ENCODE measurements at regions not wholly inside any gene's neighbourhood (a gene's known extent, or its start where the extent isn't known, plus 50 kb on each side); places are given as distances from the start of the nearest gene placed in this dataset.
A peak's percentile ranks its signal among the peaks of the same experiment; 100 is the strongest.

- TF ChIP-seq SIN3B (IDR thresholded peaks at IDR 0.05; ENCODE audit: low read depth) (no peak), E2F6 (IDR thresholded peaks at IDR 0.05; ENCODE audit: borderline replicate concordance in 1 of 2, extremely low read depth in 1 of 2, insufficient read depth in 1 of 2, insufficient read length in 1 of 2, low read depth in 1 of 2, low read length in 1 of 2, poor library complexity in 1 of 2, severe bottlenecking in 1 of 2) (no peak), ARID3A (IDR thresholded peaks at IDR 0.05; ENCODE audit: borderline replicate concordance, low read depth, low read length) (no peak), LARP7 (IDR thresholded peaks at IDR 0.05) (no peak), JUNB (CRISPR knock-in tag; conservative IDR thresholded peaks at IDR 0.05) (no peak)
Observed at GRCh38 chr11:32318071-32319055, 117.0 kb downstream of the WT1 start (continued).

- no peak overlapping the region for H3K4me3 ChIP-seq
- CTCF ChIA-PET (ENCODE audit: low intra/inter-chr PET ratio): interaction anchor here (1.3 to 2.1 kb wide), 4 partner anchors 292 to 1006 kb away, joined by 3 to 17 read pairs (median 11); partner anchors contain the start of gene CCDC73
- TF ChIP-seq TEAD2 (tag; IDR thresholded peaks at IDR 0.05) (no peak), CHD4 (IDR thresholded peaks at IDR 0.05; ENCODE audit: insufficient read depth, insufficient replicate concordance, low read depth, low read length, poor library complexity, severe bottlenecking) (no peak)
Observed at GRCh38 chr11:32323814-32324130, 111.6 kb downstream of the WT1 start.

More at GRCh38 chr11:32323814-32324130, 111.6 kb downstream of the WT1 start:
- H3K27ac ChIP-seq (ENCODE audit: extremely low read depth, low read depth, low read length): no peak overlapping the region
- H2AFZ ChIP-seq (ENCODE audit: low read depth, low read length): no peak overlapping the region
- H3K9me1 ChIP-seq (ENCODE audit: control insufficient read depth, insufficient read depth, low read length): no peaks in the 10 kb centered on the region
- FAIRE-seq (peak; percentile 6), DNase-seq (ENCODE audit: extremely low read depth in 1 of 4, low spot score in 3 of 4) (no peak), ATAC-seq (no peak)
- no peaks in the 10 kb centered on the region for H4K20me1 ChIP-seq (replicated peaks; ENCODE audit: control insufficient read depth, insufficient read depth, low read length)
- intact Hi-C loops (cut with micrococcal nuclease) (loop anchor here (1.0 to 5.0 kb wide), 3 partner anchors 239 to 469 kb away; no protein-coding TSS in a partner anchor), in situ Hi-C loops (cut with MboI) (loop anchor here (5.0 kb wide), 1 partner anchor 469 kb away; the partner anchor contains the start of gene CCDC73)
- H3K27me3 ChIP-seq (ENCODE audit: control insufficient read depth in 2 of 2, insufficient read depth in 2 of 2, low read length in 2 of 2): peaks cover 7 to 11% of the 10 kb centered on the region in 2 experiments; a peak in 3 of 5 replicates
- no peaks in the 10 kb centered on the region for H3K79me2 ChIP-seq (ENCODE audit: control insufficient read depth, insufficient read depth, low read length)
- H3K9ac ChIP-seq (ENCODE audit: insufficient read depth in 1 of 2, low read depth in 2 of 2, low read length in 2 of 2): no peak overlapping the region
- H3K4me2 ChIP-seq (ENCODE audit: insufficient read depth, low read length): no peak overlapping the region
- BruUV-seq (replicated peaks): no TSS peak
- POLR2A ChIA-PET: interaction anchor here (0.7 to 1.0 kb wide), 2 partner anchors 9 to 278 kb away, joined by 3 read pairs; no protein-coding TSS in a partner anchor
- H3K9me3 ChIP-seq (replicated peaks; ENCODE audit: control insufficient read depth, insufficient read depth, low read depth, low read length): no peaks in the 10 kb centered on the region
- whole genome bisulfite sequencing (ENCODE audit: insufficient coverage, low coverage, missing lambda C conversion rate): 2% methylated on average over 3 of the region's 3 CpGs
- no peaks in the 10 kb centered on the region for H3K36me3 ChIP-seq (ENCODE audit: control insufficient read depth, insufficient read depth, low read length)
- no peaks in the 10 kb centered on the region for H3K4me1 ChIP-seq (replicated peaks in 1 of 2; ENCODE audit: control insufficient read depth in 2 of 2, insufficient read depth in 2 of 2, low read length in 2 of 2)

Measured in K562 (cell line).